Esophagus squamous epithelium (tissue), 5 donors: ENCODE measurements at regions not wholly inside any gene's neighbourhood (a gene's known extent, or its start where the extent isn't known, plus 50 kb on each side); places are given as distances from the start of the nearest gene placed in this dataset.

ENCODE experiments used
- DNase-seq: peaks from one replicate; lab custom pipeline; 2025; lab: John Stamatoyannopoulos, UW
- H3K27ac ChIP-seq, 4 donors: fragments of 200-600 bp; sonication (generic); one replicate each; pipeline ENCODE4 v1.5.1; 2016 to 2019; ENCODE audit warnings: mild to moderate bottlenecking in 1 of 4
- H3K27me3 ChIP-seq, 4 donors: fragments of 200-600 bp; sonication (generic); 1 replicate in 3 of 4; 2 replicates in 1 of 4; pipeline versions ENCODE4 v1.5.1 to v1.6.0; 2017 to 2021; ENCODE audit warnings: antibody characterized with exemption in 1 of 4
- H3K36me3 ChIP-seq, 3 donors: fragments of 200-600 bp; sonication (generic); one replicate each; pipeline ENCODE4 v1.5.1; 2016 to 2019
- H3K4me1 ChIP-seq, 3 donors: fragments of 200-600 bp; sonication (generic); one replicate each; pipeline ENCODE4 v1.5.1; 2017 to 2019
- H3K4me3 ChIP-seq, 4 donors: fragments of 200-600 bp; sonication (generic); 1 replicate in 3 of 4; 2 replicates in 1 of 4; pipeline ENCODE4 v1.5.1; 2016 to 2019; ENCODE audit warnings: mild to moderate bottlenecking in 2 of 4, moderate library complexity in 1 of 4
- H3K9me3 ChIP-seq, 3 donors: fragments of 200-600 bp; sonication (generic); one replicate each; pipeline ENCODE4 v1.5.1; 2016 to 2019
- POLR2A ChIP-seq, 4 donors: fragments of 450-650 bp; IDR thresholded peaks; one replicate each; pipeline ENCODE4 v1.6.1; 2017; ENCODE audit warnings: antibody characterized with exemption in 4 of 4, mild to moderate bottlenecking in 4 of 4, moderate library complexity in 3 of 4
- WGBS, 2 donors: methylation state at CpG; one replicate each; pipeline ENCODE4 v1.1.5; 2018; 5-methylcytosine and 5-hydroxymethylcytosine counted together
- intact Hi-C: fragments of 100-400 bp; cut with DNase I; formaldehyde crosslinking; loops from one replicate; pipeline ENCODE4 v1.15.0; 2022
- TF ChIP-seq, protein P1 (sequence below), 6 experiments: fragments of 450-650 bp in 4 of 6; fragments of 200-600 bp in 2 of 6; sonication (generic) in 2 of 6; IDR thresholded peaks; one replicate each; pipeline ENCODE4 v1.5.1; 2016 to 2019; ENCODE audit warnings: antibody characterized with exemption in 6 of 6, mild to moderate bottlenecking in 4 of 6, moderate library complexity in 4 of 6
- donor health status: DM: yes; HTN: yes; CAD: no.

DNA sequence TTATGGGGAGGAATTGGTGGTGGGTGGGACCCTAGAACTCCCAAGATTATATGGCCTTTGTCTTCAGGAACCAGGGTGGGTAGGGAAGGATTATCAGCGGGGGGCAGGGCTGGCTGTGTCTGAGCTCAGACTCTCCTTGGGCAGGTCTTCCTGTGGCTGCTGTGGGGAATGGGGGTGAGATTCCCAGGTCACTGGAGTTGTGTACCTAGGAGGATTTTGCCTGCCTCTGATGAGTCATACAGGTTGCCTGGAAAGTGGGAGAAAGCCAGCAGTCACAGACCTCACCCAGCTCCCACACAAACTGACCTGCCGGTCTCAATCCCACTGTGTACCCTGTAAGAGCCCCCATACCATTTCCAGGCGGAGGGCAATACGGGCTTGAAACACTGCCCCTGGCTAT is 209.9 kb upstream of the CNTN3 start:
- Histone ChIP-seq H3K27me3 (no peaks in the 10 kb centered on the region), H3K4me3 (no peak overlapping the region), H3K9me3 (peaks cover 0 to 7% (median 0%) of the 10 kb centered on the region in 3 donors), H3K4me1 (no peaks in the 10 kb centered on the region), H3K36me3 (no peaks in the 10 kb centered on the region), H3K27ac (no peak overlapping the region)
- WGBS, 2 donors: 40 to 81% methylated on average over 1 to 3 of the region's 4 CpGs
- DNase-seq: no peak
- no peak for TF ChIP-seq POLR2A (IDR thresholded peaks at IDR 0.05)
- TF ChIP-seq, protein P1, sequence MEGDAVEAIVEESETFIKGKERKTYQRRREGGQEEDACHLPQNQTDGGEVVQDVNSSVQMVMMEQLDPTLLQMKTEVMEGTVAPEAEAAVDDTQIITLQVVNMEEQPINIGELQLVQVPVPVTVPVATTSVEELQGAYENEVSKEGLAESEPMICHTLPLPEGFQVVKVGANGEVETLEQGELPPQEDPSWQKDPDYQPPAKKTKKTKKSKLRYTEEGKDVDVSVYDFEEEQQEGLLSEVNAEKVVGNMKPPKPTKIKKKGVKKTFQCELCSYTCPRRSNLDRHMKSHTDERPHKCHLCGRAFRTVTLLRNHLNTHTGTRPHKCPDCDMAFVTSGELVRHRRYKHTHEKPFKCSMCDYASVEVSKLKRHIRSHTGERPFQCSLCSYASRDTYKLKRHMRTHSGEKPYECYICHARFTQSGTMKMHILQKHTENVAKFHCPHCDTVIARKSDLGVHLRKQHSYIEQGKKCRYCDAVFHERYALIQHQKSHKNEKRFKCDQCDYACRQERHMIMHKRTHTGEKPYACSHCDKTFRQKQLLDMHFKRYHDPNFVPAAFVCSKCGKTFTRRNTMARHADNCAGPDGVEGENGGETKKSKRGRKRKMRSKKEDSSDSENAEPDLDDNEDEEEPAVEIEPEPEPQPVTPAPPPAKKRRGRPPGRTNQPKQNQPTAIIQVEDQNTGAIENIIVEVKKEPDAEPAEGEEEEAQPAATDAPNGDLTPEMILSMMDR (IDR thresholded peaks at IDR 0.05): no peak
- intact Hi-C loops: no loop called here

DNA sequence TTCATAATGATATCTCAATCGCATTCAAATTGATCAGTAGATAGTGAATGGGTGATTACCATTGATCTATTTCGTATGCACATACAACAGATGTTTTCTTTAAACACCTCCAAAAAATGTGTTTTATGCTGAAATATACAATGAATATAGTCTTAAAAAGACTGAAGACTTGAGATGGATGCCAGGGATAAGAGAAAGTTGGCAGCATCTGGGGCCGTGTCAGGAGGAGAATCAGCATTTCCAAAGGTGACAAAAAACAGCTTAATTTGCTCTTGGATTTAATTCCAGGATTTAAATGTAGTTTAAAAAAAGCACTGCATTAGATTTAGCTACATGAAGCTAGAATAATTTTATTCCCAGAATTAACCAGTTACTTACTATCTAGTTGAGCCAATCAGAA is 199.7 kb upstream of the CNTN3 start:
- H3K27me3 ChIP-seq: no peaks in the 10 kb centered on the region
- WGBS, 2 donors: 80 to 83% methylated on average over 3 of the region's 3 CpGs
- H3K27ac ChIP-seq: no peak overlapping the region
- TF ChIP-seq POLR2A (IDR thresholded peaks at IDR 0.05): no peak
- TF ChIP-seq, protein P1 (IDR thresholded peaks at IDR 0.05): no peak
- H3K4me3 ChIP-seq: no peak overlapping the region
- DNase-seq: no peak
- no peaks in the 10 kb centered on the region for H3K36me3 ChIP-seq
- intact Hi-C loops: no loop called here
- H3K4me1 ChIP-seq: no peaks in the 10 kb centered on the region
- H3K9me3 ChIP-seq: no peaks in the 10 kb centered on the region

DNA sequence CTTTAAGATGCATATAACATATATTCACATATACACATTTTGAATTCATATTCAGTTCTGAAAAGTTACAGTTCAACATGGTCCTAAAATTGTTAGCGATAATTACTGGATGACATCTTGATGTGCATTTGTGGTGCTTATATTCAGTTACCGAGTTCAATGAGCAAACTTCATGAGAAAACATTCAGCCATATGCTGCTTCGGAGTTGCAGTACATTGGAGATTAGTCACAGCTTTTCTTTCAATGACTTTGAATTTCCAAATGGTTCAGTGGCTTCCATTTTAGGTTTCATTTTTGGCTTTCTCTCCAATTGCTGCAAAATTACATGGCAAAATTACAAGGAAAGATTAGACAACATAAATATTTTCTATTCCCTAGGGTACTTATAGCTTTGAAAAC is 198.3 kb upstream of the CNTN3 start:
- intact Hi-C loops: no loop called here
- Histone ChIP-seq H3K4me1 (no peaks in the 10 kb centered on the region), H3K9me3 (no peaks in the 10 kb centered on the region), H3K4me3 (no peak overlapping the region), H3K36me3 (no peaks in the 10 kb centered on the region), H3K27ac (no peak overlapping the region), H3K27me3 (no peaks in the 10 kb centered on the region)
- no peak for TF ChIP-seq POLR2A (IDR thresholded peaks at IDR 0.05)
- TF ChIP-seq, protein P1 (IDR thresholded peaks at IDR 0.05): no peak
- 77 to 83% methylated on average over 3 of the region's 3 CpGs for WGBS, 2 donors
- DNase-seq: no peak

DNA sequence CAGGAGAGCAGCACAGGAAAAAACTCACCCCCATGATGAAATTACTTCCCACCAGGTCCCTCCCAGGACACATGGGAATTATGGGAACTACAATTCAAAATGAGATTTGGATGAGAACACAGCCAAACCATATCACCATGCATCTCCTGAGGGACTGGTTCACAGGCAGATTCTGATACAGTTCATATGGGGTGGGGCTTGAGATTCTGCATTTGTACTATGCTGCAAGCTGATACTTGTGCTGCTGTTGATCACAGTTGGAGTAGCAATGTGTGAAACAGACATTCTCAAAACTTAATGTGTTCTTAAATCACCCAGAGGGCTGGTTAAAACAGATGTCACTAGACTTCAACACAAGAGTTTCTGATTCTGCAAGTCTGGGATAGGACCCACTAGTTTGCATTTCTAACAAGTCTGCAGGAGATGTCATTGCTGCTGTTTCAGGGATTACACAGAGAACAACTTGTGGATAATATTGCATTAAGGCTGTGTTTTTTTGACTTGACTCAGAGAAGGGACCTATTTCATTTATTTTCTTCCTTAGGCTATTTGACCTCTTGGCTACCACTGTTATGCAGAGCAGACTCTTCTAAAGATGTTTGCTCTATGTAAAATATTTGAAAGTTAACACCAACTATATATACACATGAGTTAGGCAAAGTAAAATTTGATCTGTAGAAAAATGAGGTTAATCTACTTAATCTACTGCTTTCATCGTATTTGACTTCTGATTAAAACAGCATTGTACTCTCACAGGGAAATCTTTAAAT is 194.2 kb upstream of the CNTN3 start:
- H3K36me3 ChIP-seq: no peaks in the 10 kb centered on the region
- TF ChIP-seq, protein P1 (IDR thresholded peaks at IDR 0.05): no peak
- TF ChIP-seq POLR2A (IDR thresholded peaks at IDR 0.05): no peak
- peaks cover 0 to 5% (median 0%) of the 10 kb centered on the region in 3 donors for H3K9me3 ChIP-seq
- DNase-seq: no peak
- H3K4me3 ChIP-seq: no peak overlapping the region
- H3K4me1 ChIP-seq: no peaks in the 10 kb centered on the region
- 24 to 39% methylated on average over 1 of the region's 1 CpG for WGBS, 2 donors
- H3K27me3 ChIP-seq: no peaks in the 10 kb centered on the region
- H3K27ac ChIP-seq: no peak overlapping the region
- intact Hi-C loops: no loop called here

DNA sequence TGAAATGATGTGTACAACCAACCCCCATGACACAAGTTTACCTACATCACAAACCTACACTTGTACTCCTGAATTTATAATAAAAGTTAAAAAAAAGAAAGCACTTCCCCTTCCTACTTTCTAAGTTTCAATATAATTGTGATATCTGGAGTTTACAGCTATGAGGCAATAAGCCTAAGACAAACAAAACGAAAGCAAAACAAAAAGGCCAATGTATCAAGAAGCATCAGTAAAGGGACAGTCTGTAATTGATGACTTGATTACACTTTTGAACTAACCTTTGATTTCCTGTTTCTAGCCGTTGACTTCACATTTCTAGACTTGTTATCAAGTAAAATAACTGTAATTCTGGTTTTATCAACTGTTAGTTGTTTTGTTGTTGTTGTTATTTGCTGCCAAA is 187.5 kb upstream of the CNTN3 start:
- no peak for DNase-seq
- H3K27me3 ChIP-seq: no peaks in the 10 kb centered on the region
- 31 to 34% methylated on average over 2 of the region's 2 CpGs for WGBS, 2 donors
- TF ChIP-seq, protein P1 (IDR thresholded peaks at IDR 0.05): no peak
- TF ChIP-seq POLR2A (IDR thresholded peaks at IDR 0.05): no peak
- H3K4me3 ChIP-seq: no peak overlapping the region
- no peaks in the 10 kb centered on the region for H3K4me1 ChIP-seq
- H3K9me3 ChIP-seq: peaks cover 0 to 5% (median 0%) of the 10 kb centered on the region in 3 donors
- no peaks in the 10 kb centered on the region for H3K36me3 ChIP-seq
- intact Hi-C loops: no loop called here
- no peak overlapping the region for H3K27ac ChIP-seq
